Astrocyte (in vitro differentiated cells and primary cell): ENCODE measurements at regions not wholly inside any gene's neighbourhood (a gene's known extent, or its start where the extent isn't known, plus 50 kb on each side); places are given as distances from the start of the nearest gene placed in this dataset.

Source experiments
- EZH2 ChIP-seq: IDR thresholded peaks from 2 replicates; pipeline ENCODE4 v1.6.1; 2012; ENCODE audit warnings: mild to moderate bottlenecking, low read length, inconsistent platforms; ENCODE audit not compliant: insufficient read depth
- TF ChIP-seq, protein P1 (sequence below): IDR thresholded peaks from 2 replicates; pipeline ENCODE4 v1.5.1; 2011; ENCODE audit warnings: low read depth, mild to moderate bottlenecking, inconsistent platforms, low read length, moderate library complexity; ENCODE audit not compliant: insufficient read depth

DNA sequence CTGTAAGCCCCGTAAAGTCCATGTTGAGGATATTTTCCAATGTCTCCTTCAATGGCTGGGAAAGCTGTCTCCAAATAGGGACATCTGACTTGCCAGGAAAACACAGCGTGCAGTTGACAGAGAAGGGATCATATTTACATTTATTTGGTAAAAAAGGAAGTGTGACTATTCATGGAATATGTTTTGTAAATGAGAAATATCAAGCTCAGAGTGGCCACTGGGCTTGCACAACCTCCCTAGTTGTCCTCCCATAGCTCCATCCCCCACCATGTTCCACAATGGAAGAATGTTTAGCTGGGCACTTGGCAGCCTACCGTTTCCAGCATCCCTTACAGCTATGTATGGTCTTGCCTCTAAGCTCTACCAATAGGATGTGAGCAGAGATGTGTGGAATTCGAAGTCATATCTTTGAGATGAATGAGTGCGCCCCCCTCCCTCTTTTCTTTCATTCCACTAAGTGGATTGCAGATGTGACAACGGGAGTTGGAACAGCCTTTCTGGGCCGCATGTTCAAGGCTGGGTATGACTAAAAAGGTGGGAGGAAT is 306.6 kb upstream of the ZMIZ1 start:
- TF ChIP-seq, protein P1, sequence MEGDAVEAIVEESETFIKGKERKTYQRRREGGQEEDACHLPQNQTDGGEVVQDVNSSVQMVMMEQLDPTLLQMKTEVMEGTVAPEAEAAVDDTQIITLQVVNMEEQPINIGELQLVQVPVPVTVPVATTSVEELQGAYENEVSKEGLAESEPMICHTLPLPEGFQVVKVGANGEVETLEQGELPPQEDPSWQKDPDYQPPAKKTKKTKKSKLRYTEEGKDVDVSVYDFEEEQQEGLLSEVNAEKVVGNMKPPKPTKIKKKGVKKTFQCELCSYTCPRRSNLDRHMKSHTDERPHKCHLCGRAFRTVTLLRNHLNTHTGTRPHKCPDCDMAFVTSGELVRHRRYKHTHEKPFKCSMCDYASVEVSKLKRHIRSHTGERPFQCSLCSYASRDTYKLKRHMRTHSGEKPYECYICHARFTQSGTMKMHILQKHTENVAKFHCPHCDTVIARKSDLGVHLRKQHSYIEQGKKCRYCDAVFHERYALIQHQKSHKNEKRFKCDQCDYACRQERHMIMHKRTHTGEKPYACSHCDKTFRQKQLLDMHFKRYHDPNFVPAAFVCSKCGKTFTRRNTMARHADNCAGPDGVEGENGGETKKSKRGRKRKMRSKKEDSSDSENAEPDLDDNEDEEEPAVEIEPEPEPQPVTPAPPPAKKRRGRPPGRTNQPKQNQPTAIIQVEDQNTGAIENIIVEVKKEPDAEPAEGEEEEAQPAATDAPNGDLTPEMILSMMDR: no peak
- no peak for TF ChIP-seq EZH2
